K562 (cell line): ENCODE measurements at regions not wholly inside any gene's neighbourhood (a gene's known extent, or its start where the extent isn't known, plus 50 kb on each side); places are given as distances from the start of the nearest gene placed in this dataset.

Source experiments
- ATAC-seq: fragments of 200-7000 bp; cut with Tn5 transposase; 3 replicates; pipeline ENCODE4 v1.9.1; 2020; ENCODE audit warnings: moderate library complexity
- BruUV-seq: library from RNA; stranded (reverse); fragments of 400-500 nt; replicated peaks from 2 replicates; lab custom pipeline; 2021; lab: Mats Ljungman, UMichigan
- CTCF ChIA-PET: fragments of 300-600 bp; formaldehyde crosslinking; extraction: SDS; loops from one replicate; lab custom pipeline; 2021; ENCODE audit warnings: low intra/inter-chr PET ratio; lab: Yijun Ruan, JAX
- POLR2A ChIA-PET: fragments of 300-600, 350-650 bp; sonication (Branson Sonifier 250); formaldehyde crosslinking; extraction: SDS; loops from one replicate; lab custom pipeline; 2021; ENCODE audit warnings: antibody characterized with exemption, inconsistent platforms; lab: Yijun Ruan, JAX
- DNase-seq, 4 experiments: peaks; one replicate each; pipeline versions ENCODE4 v3.0.0 to v3.0.0-alpha.2; 2011 to 2018; ENCODE audit warnings: low spot score in 3 of 4, mixed read lengths in 3 of 4; ENCODE audit errors: extremely low read depth in 1 of 4
- FAIRE-seq: peaks from 2 replicates; lab custom pipeline; 2011; peaks lifted over from hg19 to GRCh38; lab: Jason Lieb, UNC
- H2AFZ ChIP-seq: 2 replicates; pipeline ENCODE4 v1.6.0; 2011; ENCODE audit warnings: low read depth, low read length, control low read depth, inconsistent platforms
- H3K27ac ChIP-seq: fragments of 200-600 bp; 3 replicates; pipeline ENCODE4 v1.8.0; 2011; ENCODE audit warnings: low read depth, mild to moderate bottlenecking, control low read depth, inconsistent platforms, low read length, moderate library complexity, mixed read lengths; ENCODE audit errors: extremely low read depth
- H3K27me3 ChIP-seq, 2 experiments: fragments of 300-600 bp in 1 of 2; 2 replicates in 1 of 2; 3 replicates in 1 of 2; pipeline versions ENCODE4 v1.6.0 to v1.8.0; 2011; ENCODE audit warnings: inconsistent platforms in 2 of 2, low read length in 2 of 2, mild to moderate bottlenecking in 1 of 2, mixed read lengths in 1 of 2, moderate library complexity in 1 of 2; ENCODE audit not compliant: control insufficient read depth in 2 of 2, insufficient read depth in 2 of 2
- H3K36me3 ChIP-seq: fragments of 300-600 bp; 3 replicates; pipeline ENCODE4 v1.8.0; 2011; ENCODE audit warnings: mild to moderate bottlenecking, low read length, inconsistent platforms; ENCODE audit not compliant: control insufficient read depth, insufficient read depth
- H3K4me1 ChIP-seq, 2 experiments: fragments of 200-600 bp in 1 of 2; replicated peaks in 1 of 2; 2 replicates in 1 of 2; 3 replicates in 1 of 2; pipeline versions ENCODE4 v1.5.1 to v1.8.0; 2011; ENCODE audit warnings: inconsistent platforms in 2 of 2, low read length in 2 of 2, mild to moderate bottlenecking in 1 of 2, mixed read lengths in 1 of 2, moderate library complexity in 1 of 2; ENCODE audit not compliant: control insufficient read depth in 2 of 2, insufficient read depth in 2 of 2
- H3K4me2 ChIP-seq: 2 replicates; pipeline ENCODE4 v1.6.1; 2011; ENCODE audit warnings: low read length, control low read depth, inconsistent platforms, mixed read lengths; ENCODE audit not compliant: insufficient read depth
- H3K4me3 ChIP-seq: fragments of 200-600 bp; sonication (generic), shearing (Covaris generic); 2 replicates; pipeline ENCODE4 v1.5.1; 2016; ENCODE audit warnings: control low read depth, inconsistent platforms
- H3K79me2 ChIP-seq: fragments of 200-600 bp; 3 replicates; pipeline ENCODE4 v1.8.0; 2011; ENCODE audit warnings: low read length, inconsistent platforms; ENCODE audit not compliant: control insufficient read depth, insufficient read depth
- H3K9ac ChIP-seq, 2 experiments: 2 replicates each; pipeline versions ENCODE4 v1.6.0 to v1.6.1; 2011; ENCODE audit warnings: low read depth in 2 of 2, low read length in 2 of 2, control low read depth in 1 of 2, inconsistent platforms in 1 of 2, mild to moderate bottlenecking in 1 of 2, mixed read lengths in 1 of 2; ENCODE audit not compliant: insufficient read depth in 1 of 2
- H3K9me1 ChIP-seq: one replicate; pipeline ENCODE4 v1.6.0; 2011; ENCODE audit warnings: inconsistent platforms, mild to moderate bottlenecking, low read length, moderate library complexity; ENCODE audit not compliant: control insufficient read depth, insufficient read depth
- H3K9me3 ChIP-seq: replicated peaks from 2 replicates; pipeline ENCODE4 v1.5.1; 2011; ENCODE audit warnings: low read depth, low read length, inconsistent platforms; ENCODE audit not compliant: control insufficient read depth, insufficient read depth
- H4K20me1 ChIP-seq: replicated peaks from 2 replicates; pipeline ENCODE4 v1.6.1; 2011; ENCODE audit warnings: low read length, inconsistent platforms, mixed read lengths; ENCODE audit not compliant: control insufficient read depth, insufficient read depth
- E2F6 ChIP-seq, 2 experiments: IDR thresholded peaks; 2 replicates each; pipeline ENCODE4 v1.6.1; 2011; ENCODE audit warnings: borderline replicate concordance in 1 of 2, control low read depth in 1 of 2, low read depth in 1 of 2, low read length in 1 of 2, mild to moderate bottlenecking in 1 of 2, mixed read lengths in 1 of 2, moderate library complexity in 1 of 2; ENCODE audit not compliant: insufficient read depth in 1 of 2, insufficient read length in 1 of 2, poor library complexity in 1 of 2, severe bottlenecking in 1 of 2; ENCODE audit errors: extremely low read depth in 1 of 2
- HBP1 ChIP-seq: fragments of 450-650 bp; formaldehyde crosslinking; IDR thresholded peaks from 2 replicates; pipeline ENCODE4 v1.4.0; 2022; ENCODE audit warnings: missing genetic modification characterization
- HEY1 ChIP-seq: fragments of 250-450 bp; sonication (Bioruptor Pico); IDR thresholded peaks from 2 replicates; pipeline ENCODE4 v1.5.0; 2020; ENCODE audit warnings: mild to moderate bottlenecking, moderate library complexity, borderline replicate concordance
- KAT7 ChIP-seq: sonication (generic); formaldehyde crosslinking; IDR thresholded peaks from 2 replicates; pipeline ENCODE4 v1.8.0; 2022; ENCODE audit warnings: missing genetic modification reagents, mild to moderate bottlenecking, borderline replicate concordance
- NFIX ChIP-seq: fragments of 250-450 bp; sonication (Bioruptor Pico); IDR thresholded peaks from 2 replicates; pipeline ENCODE4 v1.4.0; 2020; ENCODE audit warnings: low read depth, mild to moderate bottlenecking, moderate library complexity
- POLR2A ChIP-seq: fragments of 450-650 bp; conservative IDR thresholded peaks from 2 replicates; pipeline ENCODE4 v1.6.1; 2016
- TAF7 ChIP-seq: fragments of 450-650 bp; IDR thresholded peaks from 2 replicates; pipeline ENCODE4 v1.6.1; 2016; ENCODE audit warnings: missing genetic modification characterization, missing compliant biosample characterization
- TSC22D4 ChIP-seq: fragments of 450-650 bp; IDR thresholded peaks from 2 replicates; pipeline ENCODE4 v1.6.1; 2016; ENCODE audit warnings: missing genetic modification characterization, missing biosample characterization, control low read depth
- ZBTB9 ChIP-seq: fragments of 450-650 bp; formaldehyde crosslinking; IDR thresholded peaks from 2 replicates; pipeline ENCODE4 v1.4.0; 2020; ENCODE audit warnings: mild to moderate bottlenecking, moderate library complexity
- ZC3H11A ChIP-seq: IDR thresholded peaks from 2 replicates; pipeline ENCODE4 v1.6.1; 2012; ENCODE audit warnings: low read depth, low read length, improper control_type of control experiment
- ZNF444 ChIP-seq: fragments of 250-450 bp; sonication (Bioruptor Pico); IDR thresholded peaks from 2 replicates; pipeline ENCODE4 v1.4.0; 2020; ENCODE audit warnings: mild to moderate bottlenecking, moderate library complexity
- ZNF561 ChIP-seq: fragments of 450-650 bp; formaldehyde crosslinking; conservative IDR thresholded peaks from 2 replicates; pipeline ENCODE4 v1.4.0; 2020; ENCODE audit warnings: mild to moderate bottlenecking, moderate library complexity
- ZNF699 ChIP-seq: fragments of 250-450 bp; sonication (Bioruptor Pico); IDR thresholded peaks from 2 replicates; pipeline ENCODE4 v1.8.0; 2021; ENCODE audit warnings: mild to moderate bottlenecking, moderate library complexity; ENCODE audit not compliant: insufficient replicate concordance
- WGBS: fragments of 100-300 bp; shearing (Covaris generic); methylation state at CpG from one replicate; pipeline ENCODE4 v1.1.6; 2016; ENCODE audit warnings: low coverage, mixed read lengths; ENCODE audit not compliant: insufficient coverage; ENCODE audit errors: missing lambda C conversion rate; 5-methylcytosine and 5-hydroxymethylcytosine counted together
- in situ Hi-C: fragments of 300-500 bp; cut with MboI; formaldehyde crosslinking; loops from 4 replicates; pipeline ENCODE4 v1.15.0; 2018; ENCODE audit warnings: inconsistent platforms, mixed read lengths
- intact Hi-C: fragments of 100-400 bp; cut with micrococcal nuclease; formaldehyde crosslinking; loops from 2 replicates; pipeline ENCODE4 v1.14.2; 2022

- intact Hi-C loops: no loop called here
- H3K4me2 ChIP-seq: no peak overlapping the region
- no peaks in the 10 kb centered on the region for H3K36me3 ChIP-seq
- H3K9me3 ChIP-seq: no peaks in the 10 kb centered on the region
- no peak overlapping the region for H3K27ac ChIP-seq
- H3K4me1 ChIP-seq: peaks cover 0 to 3% of the 10 kb centered on the region in 2 experiments; a peak in 1 of 5 replicates
- in situ Hi-C loops: no loop called here
- DNase-seq (no peak), FAIRE-seq (no peak)
- H3K79me2 ChIP-seq: no peaks in the 10 kb centered on the region
- H3K4me3 ChIP-seq: no peak overlapping the region
- no TSS peak for BruUV-seq
- H3K9me1 ChIP-seq: no peaks in the 10 kb centered on the region
- ChIA-PET CTCF (no interaction called here), POLR2A (interaction anchor here (0.6 to 0.7 kb wide), 3 partner anchors 81 to 203 kb away, joined by 3 to 4 read pairs (median 3); no protein-coding TSS in a partner anchor)
- H4K20me1 ChIP-seq: no peaks in the 10 kb centered on the region
- 0% methylated on average over 2 of the region's 3 CpGs for WGBS
- peaks cover 9 to 42% of the 10 kb centered on the region in 2 experiments; a peak in 4 of 5 replicates for H3K27me3 ChIP-seq
- H2AFZ ChIP-seq: no peak overlapping the region
- no peak for TF ChIP-seq ZNF444 (CRISPR knock-in tag)
- no peak for TF ChIP-seq HEY1 (CRISPR knock-in tag)
- no peak for TF ChIP-seq ZC3H11A
- no peak for TF ChIP-seq TAF7 (tag)
- TF ChIP-seq, all 486 proteins: peak for 0
- no peak for ATAC-seq
- no peak overlapping the region for H3K9ac ChIP-seq
Observed at GRCh38 chr14:101439023-101439422, 122.3 kb upstream of the DIO3 start.

GRCh38 chr14:101440496-101440895 is 120.8 kb upstream of the DIO3 start:
- ChIA-PET POLR2A (no interaction called here), CTCF (no interaction called here)
- no peaks in the 10 kb centered on the region for H3K9me1 ChIP-seq
- H2AFZ ChIP-seq: no peak overlapping the region
- 8% methylated on average over 6 of the region's 6 CpGs for WGBS
- no peaks in the 10 kb centered on the region for H3K36me3 ChIP-seq
- DNase-seq: no peak
- H3K9ac ChIP-seq: no peak overlapping the region
- H3K4me2 ChIP-seq: no peak overlapping the region
- no peaks in the 10 kb centered on the region for H3K79me2 ChIP-seq
- no peak for FAIRE-seq
- H3K27me3 ChIP-seq: peaks cover 11 to 35% of the 10 kb centered on the region in 2 experiments; a peak in 4 of 5 replicates
- no peaks in the 10 kb centered on the region for H3K9me3 ChIP-seq
- no TSS peak for BruUV-seq
- no peak overlapping the region for H3K4me3 ChIP-seq
- intact Hi-C loops (no loop called here), in situ Hi-C loops (no loop called here)
- H3K4me1 ChIP-seq: peaks cover 0 to 3% of the 10 kb centered on the region in 2 experiments; a peak in 1 of 5 replicates
- H4K20me1 ChIP-seq: no peaks in the 10 kb centered on the region
- no peak for ATAC-seq
- no peak overlapping the region for H3K27ac ChIP-seq
- TF ChIP-seq E2F6 (IDR thresholded peaks at IDR 0.05; ENCODE audit: borderline replicate concordance in 1 of 2, extremely low read depth in 1 of 2, insufficient read depth in 1 of 2, insufficient read length in 1 of 2, low read depth in 1 of 2, low read length in 1 of 2, poor library complexity in 1 of 2, severe bottlenecking in 1 of 2): no peak
- no peak for TF ChIP-seq POLR2A
- no peak for TF ChIP-seq NFIX
- TF ChIP-seq ZNF699: no peak
- TF ChIP-seq ZBTB9 (CRISPR knock-in tag): no peak
- TF ChIP-seq TSC22D4 (tag): no peak
- TF ChIP-seq ZNF561 (CRISPR knock-in tag): no peak
- TF ChIP-seq HBP1 (CRISPR knock-in tag): no peak
- TF ChIP-seq KAT7 (CRISPR knock-in tag): no peak
